Activated naive CD4-positive, alpha-beta T cell treated with anti-CD3 and anti-CD28 coated beads for 36 hours (primary cell): ENCODE measurements at regions not wholly inside any gene's neighbourhood (a gene's known extent, or its start where the extent isn't known, plus 50 kb on each side); places are given as distances from the start of the nearest gene placed in this dataset.

ENCODE experiments used
- CTCF ChIA-PET: fragments of 350-600 bp; sonication (Branson Sonifier 250); formaldehyde crosslinking; loops from one replicate; lab custom pipeline; 2021; ENCODE audit warnings: antibody characterized with exemption; lab: Charles Lee
- DNase-seq: peaks from one replicate; pipeline ENCODE4 v3.0.0-alpha.2; 2020
- H3K27ac Mint-ChIP-seq: one replicate; pipeline ENCODE4 v1.8.0; 2021; ENCODE audit warnings: mild to moderate bottlenecking, mixed read lengths
- H3K27me3 Mint-ChIP-seq: one replicate; pipeline ENCODE4 v1.8.0; 2021; ENCODE audit warnings: low read depth, mixed read lengths
- H3K36me3 Mint-ChIP-seq: one replicate; pipeline ENCODE4 v1.8.0; 2021; ENCODE audit warnings: low read depth, mixed read lengths
- H3K4me1 Mint-ChIP-seq: one replicate; pipeline ENCODE4 v1.8.0; 2021; ENCODE audit warnings: low read depth, mixed read lengths
- H3K4me3 Mint-ChIP-seq: one replicate; pipeline ENCODE4 v1.8.0; 2021; ENCODE audit warnings: mild to moderate bottlenecking, moderate library complexity, mixed read lengths
- H3K9me3 Mint-ChIP-seq: one replicate; pipeline ENCODE4 v1.8.0; 2021; ENCODE audit warnings: mixed read lengths
- intact Hi-C: fragments of 100-400 bp; cut with micrococcal nuclease; formaldehyde crosslinking; loops from one replicate; pipeline ENCODE4 v1.15.1; 2023

GRCh38 chr21:39086547-39086946 is 96.7 kb downstream of the PSMG1 start:
- intact Hi-C loops: no loop called here
- no peaks in the 10 kb centered on the region for H3K27me3 Mint-ChIP-seq
- H3K4me1 Mint-ChIP-seq: no peaks in the 10 kb centered on the region
- H3K9me3 Mint-ChIP-seq: no peaks in the 10 kb centered on the region
- no peaks in the 10 kb centered on the region for H3K36me3 Mint-ChIP-seq
- no peak for DNase-seq
- no peak overlapping the region for H3K27ac Mint-ChIP-seq
- CTCF ChIA-PET: interaction anchor here (0.6 kb wide), 1 partner anchor 203 kb away, joined by 3 read pairs; no protein-coding TSS in a partner anchor
- no peak overlapping the region for H3K4me3 Mint-ChIP-seq

GRCh38 chr21:39085843-39086405 is 97.3 kb downstream of the PSMG1 start:
- Mint-ChIP-seq H3K4me1 (no peaks in the 10 kb centered on the region), H3K27ac (no peak overlapping the region), H3K4me3 (no peak overlapping the region), H3K36me3 (no peaks in the 10 kb centered on the region), H3K9me3 (no peaks in the 10 kb centered on the region), H3K27me3 (no peaks in the 10 kb centered on the region)
- intact Hi-C loops: no loop called here
- CTCF ChIA-PET: interaction anchor here (0.6 kb wide), 1 partner anchor 203 kb away, joined by 3 read pairs; no protein-coding TSS in a partner anchor
- no peak for DNase-seq

- H3K4me1 Mint-ChIP-seq: no peaks in the 10 kb centered on the region
- CTCF ChIA-PET: no interaction called here
- H3K36me3 Mint-ChIP-seq: no peaks in the 10 kb centered on the region
- H3K9me3 Mint-ChIP-seq: no peaks in the 10 kb centered on the region
- intact Hi-C loops: no loop called here
- no peak overlapping the region for H3K4me3 Mint-ChIP-seq
- no peak overlapping the region for H3K27ac Mint-ChIP-seq
- no peaks in the 10 kb centered on the region for H3K27me3 Mint-ChIP-seq
- no peak for DNase-seq
These were observed 98.1 kb downstream of the PSMG1 start for GRCh38 chr21:39084979-39085729.

- H3K4me3 Mint-ChIP-seq: no peak overlapping the region
- intact Hi-C loops: no loop called here
- CTCF ChIA-PET: interaction anchor here (0.6 kb wide), 1 partner anchor 20 kb away, joined by 3 read pairs; no protein-coding TSS in a partner anchor
- DNase-seq: no peak
- H3K9me3 Mint-ChIP-seq: no peaks in the 10 kb centered on the region
- no peaks in the 10 kb centered on the region for H3K36me3 Mint-ChIP-seq
- H3K27me3 Mint-ChIP-seq: no peaks in the 10 kb centered on the region
- no peaks in the 10 kb centered on the region for H3K4me1 Mint-ChIP-seq
- no peak overlapping the region for H3K27ac Mint-ChIP-seq
These were observed 99.2 kb downstream of the PSMG1 start for GRCh38 chr21:39084073-39084472.

GRCh38 chr21:39083377-39084008 is 99.8 kb downstream of the PSMG1 start:
- CTCF ChIA-PET: interaction anchor here (0.6 kb wide), 1 partner anchor 20 kb away, joined by 3 read pairs; no protein-coding TSS in a partner anchor
- H3K27ac Mint-ChIP-seq: no peak overlapping the region
- no peaks in the 10 kb centered on the region for H3K9me3 Mint-ChIP-seq
- no peaks in the 10 kb centered on the region for H3K36me3 Mint-ChIP-seq
- no peak overlapping the region for H3K4me3 Mint-ChIP-seq
- H3K4me1 Mint-ChIP-seq: no peaks in the 10 kb centered on the region
- no peak for DNase-seq
- intact Hi-C loops: no loop called here
- no peaks in the 10 kb centered on the region for H3K27me3 Mint-ChIP-seq

- no peak for DNase-seq
- no peaks in the 10 kb centered on the region for H3K36me3 Mint-ChIP-seq
- H3K9me3 Mint-ChIP-seq: no peaks in the 10 kb centered on the region
- intact Hi-C loops: no loop called here
- H3K27me3 Mint-ChIP-seq: peaks cover 2% of the 10 kb centered on the region
- H3K27ac Mint-ChIP-seq: no peak overlapping the region
- no peaks in the 10 kb centered on the region for H3K4me1 Mint-ChIP-seq
- H3K4me3 Mint-ChIP-seq: no peak overlapping the region
- CTCF ChIA-PET: no interaction called here
These were observed 100.4 kb downstream of the PSMG1 start for GRCh38 chr21:39082656-39083376.

GRCh38 chr21:39080366-39080765 is 102.9 kb downstream of the PSMG1 start:
- peaks cover 8% of the 10 kb centered on the region for H3K27me3 Mint-ChIP-seq
- no peaks in the 10 kb centered on the region for H3K4me1 Mint-ChIP-seq
- H3K36me3 Mint-ChIP-seq: no peaks in the 10 kb centered on the region
- CTCF ChIA-PET: no interaction called here
- peaks cover 3% of the 10 kb centered on the region for H3K9me3 Mint-ChIP-seq
- H3K4me3 Mint-ChIP-seq: no peak overlapping the region
- intact Hi-C loops: no loop called here
- H3K27ac Mint-ChIP-seq: no peak overlapping the region
- DNase-seq: no peak

GRCh38 chr21:39079617-39080016 is 103.6 kb downstream of the PSMG1 start:
- no peak for DNase-seq
- Mint-ChIP-seq H3K9me3 (peaks cover 6% of the 10 kb centered on the region), H3K4me3 (no peak overlapping the region), H3K4me1 (no peaks in the 10 kb centered on the region), H3K27me3 (peaks cover 8% of the 10 kb centered on the region), H3K36me3 (no peaks in the 10 kb centered on the region), H3K27ac (no peak overlapping the region)
- intact Hi-C loops: no loop called here
- CTCF ChIA-PET: no interaction called here

GRCh38 chr21:39078322-39079065 is 104.8 kb downstream of the PSMG1 start:
- no peaks in the 10 kb centered on the region for H3K4me1 Mint-ChIP-seq
- peaks cover 6% of the 10 kb centered on the region for H3K9me3 Mint-ChIP-seq
- peaks cover 8% of the 10 kb centered on the region for H3K27me3 Mint-ChIP-seq
- CTCF ChIA-PET: no interaction called here
- H3K27ac Mint-ChIP-seq: no peak overlapping the region
- no peak for DNase-seq
- no peaks in the 10 kb centered on the region for H3K36me3 Mint-ChIP-seq
- H3K4me3 Mint-ChIP-seq: no peak overlapping the region
- intact Hi-C loops: no loop called here

- CTCF ChIA-PET: interaction anchor here (0.7 kb wide), 1 partner anchor 18 kb away, joined by 3 read pairs; no protein-coding TSS in a partner anchor
- Mint-ChIP-seq H3K9me3 (peaks cover 6% of the 10 kb centered on the region), H3K27me3 (peaks cover 8% of the 10 kb centered on the region), H3K4me1 (no peaks in the 10 kb centered on the region), H3K4me3 (no peak overlapping the region), H3K27ac (no peak overlapping the region), H3K36me3 (no peaks in the 10 kb centered on the region)
- intact Hi-C loops: no loop called here
- DNase-seq: no peak
These were observed 105.4 kb downstream of the PSMG1 start for GRCh38 chr21:39077876-39078275.

GRCh38 chr21:39074508-39074907 is 108.7 kb downstream of the PSMG1 start:
- no peak for DNase-seq
- H3K4me1 Mint-ChIP-seq: no peaks in the 10 kb centered on the region
- no peaks in the 10 kb centered on the region for H3K36me3 Mint-ChIP-seq
- CTCF ChIA-PET: no interaction called here
- intact Hi-C loops: no loop called here
- H3K27me3 Mint-ChIP-seq: peaks cover 8% of the 10 kb centered on the region
- peaks cover 6% of the 10 kb centered on the region for H3K9me3 Mint-ChIP-seq
- no peak overlapping the region for H3K27ac Mint-ChIP-seq
- H3K4me3 Mint-ChIP-seq: no peak overlapping the region

- Mint-ChIP-seq H3K4me3 (no peak overlapping the region), H3K27ac (no peak overlapping the region), H3K27me3 (peaks cover 12% of the 10 kb centered on the region), H3K9me3 (peaks cover 9% of the 10 kb centered on the region), H3K4me1 (no peaks in the 10 kb centered on the region), H3K36me3 (no peaks in the 10 kb centered on the region)
- intact Hi-C loops: no loop called here
- DNase-seq: no peak
- CTCF ChIA-PET: no interaction called here
These were observed 109.5 kb downstream of the PSMG1 start for GRCh38 chr21:39073717-39074116.
